GM06990 (cell line): ENCODE measurements at regions not wholly inside any gene's neighbourhood (a gene's known extent, or its start where the extent isn't known, plus 50 kb on each side); places are given as distances from the start of the nearest gene placed in this dataset.

ENCODE experiments used
- DNase-seq: peaks from one replicate; pipeline ENCODE4 v3.0.0-alpha.2; 2011; ENCODE audit not compliant: insufficient read length; ENCODE audit errors: extremely low read depth
- H3K27me3 ChIP-seq: replicated peaks from 2 replicates; pipeline ENCODE4 v1.6.0; 2011; ENCODE audit warnings: low read length; ENCODE audit not compliant: control insufficient read depth, insufficient read depth
- H3K36me3 ChIP-seq: 2 replicates; pipeline ENCODE4 v1.5.1; 2011; ENCODE audit warnings: low read length; ENCODE audit not compliant: control insufficient read depth, insufficient read depth
- H3K4me3 ChIP-seq: replicated peaks from 2 replicates; pipeline ENCODE4 v1.5.1; 2011; ENCODE audit warnings: low read depth, mild to moderate bottlenecking, control low read depth, low read length
- TF ChIP-seq, protein P1 (sequence below): IDR thresholded peaks from 2 replicates; pipeline ENCODE4 v1.5.1; 2011; ENCODE audit warnings: low read length, control low read depth, mild to moderate bottlenecking, inconsistent platforms; ENCODE audit not compliant: insufficient read depth, poor library complexity, severe bottlenecking

DNA sequence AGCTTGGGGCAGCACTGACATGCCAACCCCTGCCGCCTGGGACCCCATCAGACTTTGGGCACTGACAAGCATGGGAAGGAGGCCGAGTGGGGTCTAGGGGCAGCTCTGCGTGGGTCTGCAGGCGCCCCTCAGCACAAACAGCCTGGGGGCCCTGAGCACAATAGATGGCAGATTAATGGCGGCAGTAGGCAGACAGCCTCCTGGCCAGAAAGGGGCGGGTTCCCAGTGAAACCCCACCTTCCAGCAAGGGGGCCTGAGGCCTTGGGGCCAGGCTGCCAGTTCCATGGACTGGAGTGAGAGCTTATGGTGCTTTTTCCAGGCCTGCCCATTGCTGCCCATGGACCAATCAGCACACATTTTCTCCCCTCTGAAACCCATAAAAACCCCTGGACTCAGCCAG, 2031.2 kb downstream of the EFNA5 start:
- Histone ChIP-seq H3K4me3 (no peak overlapping the region), H3K27me3 (no peaks in the 10 kb centered on the region), H3K36me3 (no peaks in the 10 kb centered on the region)
- TF ChIP-seq, protein P1, sequence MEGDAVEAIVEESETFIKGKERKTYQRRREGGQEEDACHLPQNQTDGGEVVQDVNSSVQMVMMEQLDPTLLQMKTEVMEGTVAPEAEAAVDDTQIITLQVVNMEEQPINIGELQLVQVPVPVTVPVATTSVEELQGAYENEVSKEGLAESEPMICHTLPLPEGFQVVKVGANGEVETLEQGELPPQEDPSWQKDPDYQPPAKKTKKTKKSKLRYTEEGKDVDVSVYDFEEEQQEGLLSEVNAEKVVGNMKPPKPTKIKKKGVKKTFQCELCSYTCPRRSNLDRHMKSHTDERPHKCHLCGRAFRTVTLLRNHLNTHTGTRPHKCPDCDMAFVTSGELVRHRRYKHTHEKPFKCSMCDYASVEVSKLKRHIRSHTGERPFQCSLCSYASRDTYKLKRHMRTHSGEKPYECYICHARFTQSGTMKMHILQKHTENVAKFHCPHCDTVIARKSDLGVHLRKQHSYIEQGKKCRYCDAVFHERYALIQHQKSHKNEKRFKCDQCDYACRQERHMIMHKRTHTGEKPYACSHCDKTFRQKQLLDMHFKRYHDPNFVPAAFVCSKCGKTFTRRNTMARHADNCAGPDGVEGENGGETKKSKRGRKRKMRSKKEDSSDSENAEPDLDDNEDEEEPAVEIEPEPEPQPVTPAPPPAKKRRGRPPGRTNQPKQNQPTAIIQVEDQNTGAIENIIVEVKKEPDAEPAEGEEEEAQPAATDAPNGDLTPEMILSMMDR: no peak
- DNase-seq: no peak

DNA sequence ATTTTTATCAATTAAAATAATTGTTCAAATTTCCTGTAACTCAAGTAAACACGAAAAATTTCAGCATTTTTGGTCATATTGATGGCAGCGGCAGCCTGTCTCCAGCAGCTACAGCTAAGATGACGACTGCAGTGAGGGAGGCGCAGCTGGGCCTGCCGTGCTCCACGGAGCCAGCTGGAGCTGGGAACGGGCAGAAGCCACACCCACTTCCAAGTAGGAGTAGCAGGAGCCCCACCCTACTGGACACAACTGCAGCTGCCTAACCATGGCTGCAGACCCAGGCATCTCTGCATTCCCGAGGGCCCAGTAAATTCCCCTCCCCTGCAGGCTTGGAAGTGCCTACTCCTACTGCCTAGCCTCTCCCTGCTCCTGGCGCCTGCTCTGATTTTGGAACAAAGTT, 2031.7 kb downstream of the EFNA5 start:
- Histone ChIP-seq H3K27me3 (no peaks in the 10 kb centered on the region), H3K36me3 (no peaks in the 10 kb centered on the region), H3K4me3 (no peak overlapping the region)
- TF ChIP-seq, protein P1: no peak
- no peak for DNase-seq

DNA sequence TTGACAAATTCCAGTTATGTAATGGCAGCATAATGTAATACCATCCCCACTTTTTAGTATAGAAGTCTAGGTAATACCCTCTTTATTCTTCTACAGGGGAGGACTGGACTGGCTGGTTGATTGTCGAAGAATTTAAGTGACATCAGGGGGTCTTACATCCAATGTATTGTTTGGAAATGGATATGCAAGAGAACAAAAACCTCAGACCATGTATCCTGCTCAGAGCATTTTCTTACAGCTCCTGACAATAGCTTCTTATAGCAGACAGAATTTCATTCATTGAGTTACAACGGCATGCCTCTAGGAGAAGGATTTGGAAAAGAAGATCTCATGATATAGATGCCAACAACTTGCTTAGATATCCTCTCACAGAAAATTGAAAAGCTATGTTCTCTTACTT, 2032.3 kb downstream of the EFNA5 start:
- TF ChIP-seq, protein P1: no peak
- no peak for DNase-seq
- Histone ChIP-seq H3K36me3 (no peaks in the 10 kb centered on the region), H3K4me3 (no peak overlapping the region), H3K27me3 (no peaks in the 10 kb centered on the region)

DNA sequence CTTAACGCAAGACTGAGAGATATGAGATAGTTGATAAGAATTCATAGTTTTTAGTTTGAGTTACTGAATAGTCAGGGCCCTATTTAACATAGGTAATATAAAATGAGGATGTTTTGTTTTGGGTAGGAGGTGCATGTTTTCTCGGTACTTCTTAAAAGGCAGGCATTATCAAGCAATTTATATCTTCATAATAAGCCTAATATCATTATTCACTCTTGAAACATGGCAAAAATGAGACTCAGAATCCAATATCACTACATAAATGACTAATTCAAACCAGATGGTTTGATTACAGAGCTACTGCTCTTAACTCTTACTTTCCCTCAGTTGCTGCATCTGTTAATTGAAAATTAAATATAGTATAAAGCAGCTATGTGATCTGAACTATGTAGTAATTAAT, 2038.7 kb downstream of the EFNA5 start:
- H3K4me3 ChIP-seq: no peak overlapping the region
- TF ChIP-seq, protein P1: no peak
- no peaks in the 10 kb centered on the region for H3K27me3 ChIP-seq
- no peak for DNase-seq
- no peaks in the 10 kb centered on the region for H3K36me3 ChIP-seq

DNA sequence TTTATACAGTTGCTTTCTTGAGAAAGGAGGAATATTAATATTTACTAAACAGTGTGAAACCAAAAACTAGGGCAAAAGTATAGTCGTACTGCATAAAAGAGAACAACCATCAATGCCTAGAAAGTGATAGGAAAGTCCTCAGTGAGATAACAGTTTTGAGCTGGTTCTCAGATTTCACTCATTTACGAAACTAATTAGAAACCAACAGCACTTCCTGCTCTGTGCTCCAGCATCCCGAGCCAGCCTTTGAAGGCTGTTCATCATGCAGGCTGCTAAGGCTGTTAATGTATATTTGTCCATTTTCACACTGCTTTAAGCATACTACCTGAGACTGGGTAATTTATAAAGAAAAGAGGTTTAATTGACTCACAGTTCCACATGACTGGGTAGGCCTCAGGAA, 2039.9 kb downstream of the EFNA5 start:
- DNase-seq: no peak
- Histone ChIP-seq H3K4me3 (no peak overlapping the region), H3K36me3 (no peaks in the 10 kb centered on the region), H3K27me3 (no peaks in the 10 kb centered on the region)
- TF ChIP-seq, protein P1: no peak

DNA sequence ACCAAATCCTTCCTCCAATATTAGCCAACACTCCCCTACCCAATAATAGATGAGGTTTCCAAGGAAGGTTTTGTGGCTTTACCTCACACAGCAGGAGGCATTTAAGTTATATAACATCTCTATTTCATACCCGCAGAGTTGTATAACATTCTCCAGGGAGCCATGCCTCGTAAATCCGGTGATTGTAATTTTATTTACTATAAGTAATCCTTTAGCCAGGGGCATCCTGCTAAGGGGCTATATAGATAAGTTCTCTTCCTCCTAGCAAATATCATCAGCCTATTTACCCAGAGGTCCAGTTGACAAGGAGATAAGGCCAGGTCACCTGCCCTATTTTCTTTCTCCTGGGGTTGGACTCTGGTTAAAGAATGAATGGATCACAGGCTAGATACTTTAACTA, 2051.0 kb downstream of the EFNA5 start:
- Histone ChIP-seq H3K36me3 (no peaks in the 10 kb centered on the region), H3K27me3 (no peaks in the 10 kb centered on the region), H3K4me3 (no peak overlapping the region)
- DNase-seq: no peak
- TF ChIP-seq, protein P1: no peak
